Liver (tissue), 8 donors: ENCODE measurements at regions not wholly inside any gene's neighbourhood (a gene's known extent, or its start where the extent isn't known, plus 50 kb on each side); places are given as distances from the start of the nearest gene placed in this dataset.

Source experiments
- DNase-seq: peaks from one replicate; pipeline ENCODE4 v3.0.0-alpha.2; 2017; ENCODE audit warnings: low spot score
- H3K27ac ChIP-seq, 2 donors: one replicate each; pipeline ENCODE4 v1.7.0; 2013; ENCODE audit warnings: inconsistent platforms in 2 of 2, low read length in 2 of 2, control low read depth in 1 of 2, low read depth in 1 of 2, mild to moderate bottlenecking in 1 of 2
- H3K27me3 ChIP-seq, 4 donors: one replicate each; pipeline versions ENCODE4 v1.6.1 to v1.7.0; 2013; ENCODE audit warnings: low read length in 3 of 4, inconsistent platforms in 1 of 4, mild to moderate bottlenecking in 1 of 4, moderate library complexity in 1 of 4; ENCODE audit not compliant: control insufficient read depth in 4 of 4, insufficient read depth in 4 of 4
- H3K36me3 ChIP-seq, 4 donors: one replicate each; pipeline versions ENCODE4 v1.6.1 to v1.7.0; 2013; ENCODE audit warnings: low read length in 3 of 4, mild to moderate bottlenecking in 3 of 4, low read depth in 1 of 4, moderate library complexity in 1 of 4; ENCODE audit not compliant: control insufficient read depth in 4 of 4, insufficient read depth in 3 of 4
- H3K4me1 ChIP-seq, 4 donors: one replicate each; pipeline versions ENCODE4 v1.6.1 to v1.7.0; 2013; ENCODE audit warnings: low read length in 3 of 4, mild to moderate bottlenecking in 3 of 4, moderate library complexity in 1 of 4; ENCODE audit not compliant: control insufficient read depth in 4 of 4, insufficient read depth in 4 of 4
- H3K4me3 ChIP-seq, 3 donors: one replicate each; pipeline versions ENCODE4 v1.6.1 to v1.7.0; 2013; ENCODE audit warnings: low read length in 3 of 3, control low read depth in 1 of 3, low read depth in 1 of 3, mild to moderate bottlenecking in 1 of 3
- H3K9ac ChIP-seq, 2 donors: one replicate each; pipeline ENCODE4 v1.7.0; 2013; ENCODE audit warnings: low read length in 2 of 2, mild to moderate bottlenecking in 2 of 2, moderate library complexity in 2 of 2, control low read depth in 1 of 2, low read depth in 1 of 2
- H3K9me3 ChIP-seq, 4 donors: one replicate each; pipeline versions ENCODE4 v1.6.1 to v1.7.0; 2013; ENCODE audit warnings: low read length in 3 of 4; ENCODE audit not compliant: control insufficient read depth in 4 of 4
- ATF3 ChIP-seq: IDR thresholded peaks from 2 replicates; pipeline ENCODE4 v1.6.1; 2016; ENCODE audit warnings: antibody characterized with exemption
- CTCF ChIP-seq: fragments of 150-350 bp; IDR thresholded peaks from 2 replicates; pipeline ENCODE4 v1.5.1; 2017; ENCODE audit warnings: improper control_type of control experiment, low read depth, low read length; ENCODE audit not compliant: missing input control
- EGR1 ChIP-seq, 2 donors: IDR thresholded peaks; 2 replicates each; pipeline ENCODE4 v1.6.1; 2016 to 2018; ENCODE audit warnings: antibody characterized with exemption in 2 of 2, low read depth in 2 of 2
- FOXA1 ChIP-seq: IDR thresholded peaks from 2 replicates; pipeline ENCODE4 v1.6.1; 2016; ENCODE audit warnings: antibody characterized with exemption
- FOXA2 ChIP-seq: IDR thresholded peaks from 2 replicates; pipeline ENCODE4 v1.6.1; 2016; ENCODE audit warnings: antibody characterized with exemption
- GABPA ChIP-seq, 2 donors: IDR thresholded peaks in 1 of 2; conservative IDR thresholded peaks in 1 of 2; 2 replicates each; pipeline ENCODE4 v1.6.1; 2016; ENCODE audit warnings: antibody characterized with exemption in 2 of 2, mild to moderate bottlenecking in 1 of 2, moderate library complexity in 1 of 2
- HNF4A ChIP-seq, 2 donors: conservative IDR thresholded peaks; 2 replicates each; pipeline ENCODE4 v1.6.1; 2016; ENCODE audit warnings: antibody characterized with exemption in 2 of 2, mild to moderate bottlenecking in 2 of 2
- HNF4G ChIP-seq: IDR thresholded peaks from 2 replicates; pipeline ENCODE4 v1.6.1; 2016; ENCODE audit warnings: antibody characterized with exemption
- JUND ChIP-seq, 2 donors: IDR thresholded peaks; 2 replicates each; pipeline ENCODE4 v1.6.1; 2016; ENCODE audit warnings: antibody characterized with exemption in 2 of 2
- MAX ChIP-seq: IDR thresholded peaks from 2 replicates; pipeline ENCODE4 v1.6.1; 2016; ENCODE audit warnings: antibody characterized with exemption
- NR2F2 ChIP-seq: IDR thresholded peaks from 2 replicates; pipeline ENCODE4 v1.6.1; 2016; ENCODE audit warnings: antibody characterized with exemption
- RAD21 ChIP-seq, 2 donors: IDR thresholded peaks; 2 replicates each; pipeline ENCODE4 v1.6.1; 2016; ENCODE audit warnings: antibody characterized with exemption in 2 of 2, mild to moderate bottlenecking in 2 of 2
- RXRA ChIP-seq, 2 donors: IDR thresholded peaks; 2 replicates each; pipeline ENCODE4 v1.6.1; 2017 to 2018; ENCODE audit warnings: antibody characterized with exemption in 2 of 2, mild to moderate bottlenecking in 1 of 2
- SP1 ChIP-seq: IDR thresholded peaks from 2 replicates; pipeline ENCODE4 v1.6.1; 2018; ENCODE audit warnings: antibody characterized with exemption, mild to moderate bottlenecking
- TAF1 ChIP-seq: conservative IDR thresholded peaks from 2 replicates; pipeline ENCODE4 v1.6.1; 2016; ENCODE audit warnings: antibody characterized with exemption, mild to moderate bottlenecking
- YY1 ChIP-seq: IDR thresholded peaks from 2 replicates; pipeline ENCODE4 v1.6.1; 2016; ENCODE audit warnings: antibody characterized with exemption, mild to moderate bottlenecking
- ZBTB33 ChIP-seq: IDR thresholded peaks from 2 replicates; pipeline ENCODE4 v1.6.1; 2016; ENCODE audit warnings: antibody characterized with exemption
- WGBS: extraction: QIAGEN DNeasy Blood & Tissue Kit; methylation state at CpG from one replicate; pipeline ENCODE4 v1.1.7; 2013; 5-methylcytosine and 5-hydroxymethylcytosine counted together
- TF ChIP-seq, protein P1 (sequence below): IDR thresholded peaks from 2 replicates; pipeline ENCODE4 v1.6.1; 2016; ENCODE audit warnings: antibody characterized with exemption, mild to moderate bottlenecking
- donor health status: healthy.
- donor health status: healthy.
- donor health status: healthy.
- donor health status: healthy.
- donor health status: healthy.

DNA sequence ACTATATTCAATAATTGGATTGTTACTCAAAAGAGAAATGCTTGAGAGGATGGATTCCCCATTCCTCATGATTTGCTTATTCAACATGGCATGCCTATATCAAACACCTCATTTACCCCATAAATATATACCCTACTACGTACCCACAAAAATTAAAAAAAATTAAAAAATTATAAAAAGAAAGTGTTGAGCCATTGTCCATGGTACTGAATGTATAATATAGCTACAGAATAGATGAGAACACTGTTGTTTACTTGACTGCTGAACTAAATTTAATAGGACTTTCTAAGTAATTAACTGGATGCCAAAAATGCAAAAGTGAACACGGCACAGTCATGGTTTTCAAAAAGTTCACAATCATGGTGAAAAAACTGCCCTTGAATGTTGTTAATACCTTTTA lies 725.8 kb downstream of the KCTD16 start (continued):
- TF ChIP-seq GABPA (IDR thresholded peaks at IDR 0.05 in 1 of 2, conservative IDR thresholded peaks at IDR 0.05 in 1 of 2) = no peak
- TF ChIP-seq SP1 = no peak

- no peaks in the 10 kb centered on the region for H3K36me3 ChIP-seq
- no peaks in the 10 kb centered on the region for H3K4me1 ChIP-seq
- H3K27me3 ChIP-seq = no peaks in the 10 kb centered on the region
- DNase-seq = no peak
- no peak overlapping the region for H3K27ac ChIP-seq
- WGBS = 48% methylated on average over 1 of the region's 1 CpG
- H3K4me3 ChIP-seq = no peak overlapping the region
- H3K9ac ChIP-seq = no peak overlapping the region
- no peaks in the 10 kb centered on the region for H3K9me3 ChIP-seq
- TF ChIP-seq RAD21 (IDR thresholded peaks at IDR 0.05) = no peak
- TF ChIP-seq JUND (IDR thresholded peaks at IDR 0.05) = no peak
- TF ChIP-seq EGR1 (IDR thresholded peaks at IDR 0.05; ENCODE audit: low read depth in 2 of 2) = no peak
- TF ChIP-seq TAF1 = no peak
- no peak for TF ChIP-seq NR2F2
- no peak for TF ChIP-seq GABPA (IDR thresholded peaks at IDR 0.05 in 1 of 2, conservative IDR thresholded peaks at IDR 0.05 in 1 of 2)
- no peak for TF ChIP-seq FOXA2
- TF ChIP-seq MAX = no peak
- TF ChIP-seq ZBTB33 = no peak
Measured at GRCh38 chr5:144886668-144887067, 716.0 kb downstream of the KCTD16 start.

GRCh38 chr5:144882739-144883283 lies 712.1 kb downstream of the KCTD16 start:
- Histone ChIP-seq H3K9ac (no peak overlapping the region), H3K27ac (no peak overlapping the region), H3K36me3 (no peaks in the 10 kb centered on the region), H3K27me3 (no peaks in the 10 kb centered on the region), H3K9me3 (no peaks in the 10 kb centered on the region), H3K4me3 (no peak overlapping the region), H3K4me1 (no peaks in the 10 kb centered on the region)
- WGBS = 84% methylated on average over 3 of the region's 3 CpGs
- no peak for DNase-seq
- no peak for TF ChIP-seq HNF4G
- TF ChIP-seq FOXA1 = no peak

DNA sequence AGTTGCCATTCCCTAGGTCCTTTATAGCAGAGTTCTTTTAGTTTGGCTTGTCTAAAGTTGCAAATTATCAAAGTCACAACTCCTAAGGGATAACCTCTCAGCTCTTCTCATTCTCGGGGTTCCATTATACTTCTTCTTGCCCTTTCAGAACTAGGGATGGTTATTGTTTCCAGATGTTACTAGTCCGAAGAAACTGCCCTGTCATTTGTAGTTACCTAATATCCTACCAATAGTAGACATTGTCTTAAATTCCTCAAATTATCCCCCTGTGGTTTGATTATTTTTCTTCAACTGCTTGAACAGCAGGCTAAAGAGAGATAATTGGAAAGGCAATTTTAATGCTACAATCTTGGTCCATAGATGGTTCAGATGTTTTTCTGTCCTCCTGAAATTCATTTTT lies 709.8 kb downstream of the KCTD16 start:
- Histone ChIP-seq H3K9ac (no peak overlapping the region), H3K9me3 (no peaks in the 10 kb centered on the region), H3K4me3 (no peak overlapping the region), H3K27ac (no peak overlapping the region), H3K27me3 (no peaks in the 10 kb centered on the region), H3K36me3 (no peaks in the 10 kb centered on the region), H3K4me1 (no peaks in the 10 kb centered on the region)
- WGBS = 72% methylated on average over 2 of the region's 2 CpGs
- no peak for DNase-seq
- TF ChIP-seq TAF1 (no peak), CTCF (no peak), YY1 (no peak), RAD21 (IDR thresholded peaks at IDR 0.05) (no peak), ATF3 (no peak), FOXA1 (no peak), RXRA (IDR thresholded peaks at IDR 0.05) (no peak), HNF4G (no peak), HNF4A (conservative IDR thresholded peaks at IDR 0.05) (no peak), NR2F2 (no peak), JUND (IDR thresholded peaks at IDR 0.05) (no peak), GABPA (IDR thresholded peaks at IDR 0.05 in 1 of 2, conservative IDR thresholded peaks at IDR 0.05 in 1 of 2) (no peak), FOXA2 (no peak)
- TF ChIP-seq, protein P1, sequence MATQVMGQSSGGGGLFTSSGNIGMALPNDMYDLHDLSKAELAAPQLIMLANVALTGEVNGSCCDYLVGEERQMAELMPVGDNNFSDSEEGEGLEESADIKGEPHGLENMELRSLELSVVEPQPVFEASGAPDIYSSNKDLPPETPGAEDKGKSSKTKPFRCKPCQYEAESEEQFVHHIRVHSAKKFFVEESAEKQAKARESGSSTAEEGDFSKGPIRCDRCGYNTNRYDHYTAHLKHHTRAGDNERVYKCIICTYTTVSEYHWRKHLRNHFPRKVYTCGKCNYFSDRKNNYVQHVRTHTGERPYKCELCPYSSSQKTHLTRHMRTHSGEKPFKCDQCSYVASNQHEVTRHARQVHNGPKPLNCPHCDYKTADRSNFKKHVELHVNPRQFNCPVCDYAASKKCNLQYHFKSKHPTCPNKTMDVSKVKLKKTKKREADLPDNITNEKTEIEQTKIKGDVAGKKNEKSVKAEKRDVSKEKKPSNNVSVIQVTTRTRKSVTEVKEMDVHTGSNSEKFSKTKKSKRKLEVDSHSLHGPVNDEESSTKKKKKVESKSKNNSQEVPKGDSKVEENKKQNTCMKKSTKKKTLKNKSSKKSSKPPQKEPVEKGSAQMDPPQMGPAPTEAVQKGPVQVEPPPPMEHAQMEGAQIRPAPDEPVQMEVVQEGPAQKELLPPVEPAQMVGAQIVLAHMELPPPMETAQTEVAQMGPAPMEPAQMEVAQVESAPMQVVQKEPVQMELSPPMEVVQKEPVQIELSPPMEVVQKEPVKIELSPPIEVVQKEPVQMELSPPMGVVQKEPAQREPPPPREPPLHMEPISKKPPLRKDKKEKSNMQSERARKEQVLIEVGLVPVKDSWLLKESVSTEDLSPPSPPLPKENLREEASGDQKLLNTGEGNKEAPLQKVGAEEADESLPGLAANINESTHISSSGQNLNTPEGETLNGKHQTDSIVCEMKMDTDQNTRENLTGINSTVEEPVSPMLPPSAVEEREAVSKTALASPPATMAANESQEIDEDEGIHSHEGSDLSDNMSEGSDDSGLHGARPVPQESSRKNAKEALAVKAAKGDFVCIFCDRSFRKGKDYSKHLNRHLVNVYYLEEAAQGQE = no peak
